Prostate gland (tissue), 2 donors: ENCODE measurements at regions not wholly inside any gene's neighbourhood (a gene's known extent, or its start where the extent isn't known, plus 50 kb on each side); places are given as distances from the start of the nearest gene placed in this dataset.

Source experiments
- DNase-seq: peaks from one replicate; pipeline ENCODE4 v3.0.0-alpha.2; 2019; ENCODE audit warnings: low spot score
- H3K27ac ChIP-seq, 2 donors: fragments of 200-600 bp; sonication (generic); 2 replicates each; pipeline ENCODE4 v1.5.1; 2017 to 2019
- H3K27me3 ChIP-seq: fragments of 200-600 bp; sonication (generic); replicated peaks from 2 replicates; pipeline ENCODE4 v1.5.1; 2019; ENCODE audit not compliant: insufficient read depth
- H3K36me3 ChIP-seq, 2 donors: fragments of 200-600 bp; sonication (generic); 1 replicate in 1 of 2; 2 replicates in 1 of 2; pipeline versions ENCODE4 v1.5.1 to v1.8.1; 2017 to 2019
- H3K4me1 ChIP-seq: fragments of 200-600 bp; sonication (generic); replicated peaks from 2 replicates; pipeline ENCODE4 v1.5.1; 2019
- H3K4me3 ChIP-seq, 2 donors: fragments of 200-600 bp; sonication (generic); 2 replicates each; pipeline ENCODE4 v1.5.1; 2017 to 2019
- H3K9me3 ChIP-seq: fragments of 200-600 bp; sonication (generic); 2 replicates; pipeline ENCODE4 v1.5.1; 2017
- CTCF ChIP-seq, 4 experiments: fragments of 200-600 bp in 2 of 4; fragments of 450-650 bp in 2 of 4; sonication (generic) in 2 of 4; IDR thresholded peaks; 1 replicate in 3 of 4; 2 replicates in 1 of 4; pipeline ENCODE4 v1.5.1; 2016 to 2019; ENCODE audit warnings: antibody characterized with exemption in 4 of 4, mild to moderate bottlenecking in 2 of 4, moderate library complexity in 2 of 4
- POLR2A ChIP-seq: fragments of 450-650 bp; IDR thresholded peaks from one replicate; pipeline ENCODE4 v1.6.1; 2016; ENCODE audit warnings: antibody characterized with exemption, mild to moderate bottlenecking
- POLR2AphosphoS5 ChIP-seq: sonication (generic); formaldehyde crosslinking; IDR thresholded peaks from one replicate; pipeline ENCODE4 v1.6.1; 2017; ENCODE audit warnings: antibody characterized with exemption
- WGBS: methylation state at CpG from one replicate; pipeline ENCODE4 v1.1.5; 2018; 5-methylcytosine and 5-hydroxymethylcytosine counted together
- intact Hi-C: fragments of 100-400 bp; cut with DNase I; formaldehyde crosslinking; loops from one replicate; pipeline ENCODE4 v1.14.2; 2022

GRCh38 chr10:121303287-121303890 is 294.9 kb downstream of the FGFR2 start:
- 64% methylated on average over 10 of the region's 10 CpGs for WGBS
- Histone ChIP-seq H3K27ac (no peak overlapping the region), H3K36me3 (no peaks in the 10 kb centered on the region), H3K4me1 (no peaks in the 10 kb centered on the region), H3K27me3 (no peaks in the 10 kb centered on the region), H3K4me3 (no peak overlapping the region), H3K9me3 (no peaks in the 10 kb centered on the region)
- TF ChIP-seq CTCF (IDR thresholded peaks at IDR 0.05) (no peak), POLR2A (no peak), POLR2AphosphoS5 (no peak)
- no peak for DNase-seq
- intact Hi-C loops = no loop called here

DNA sequence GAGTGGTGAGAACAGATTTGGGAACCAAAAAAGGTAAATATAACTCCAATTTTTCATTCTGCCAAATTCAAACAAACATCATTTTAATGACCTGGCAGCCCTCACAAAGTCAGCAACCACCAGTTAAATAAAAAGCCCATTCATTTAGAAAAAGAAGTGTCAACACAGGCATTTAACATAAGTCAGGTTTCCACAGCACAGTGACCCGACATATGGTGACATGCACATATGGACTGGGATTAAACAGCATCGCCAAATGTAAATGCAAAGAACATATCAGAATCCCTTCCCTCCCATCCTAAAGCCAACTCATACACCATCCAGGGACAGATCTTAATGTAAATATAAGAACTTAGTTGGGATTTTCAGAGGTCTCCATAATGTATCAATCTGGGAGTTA is 293.2 kb downstream of the FGFR2 start:
- Histone ChIP-seq H3K36me3 (no peaks in the 10 kb centered on the region), H3K27ac (no peak overlapping the region), H3K4me3 (no peak overlapping the region), H3K9me3 (no peaks in the 10 kb centered on the region), H3K4me1 (no peaks in the 10 kb centered on the region), H3K27me3 (no peaks in the 10 kb centered on the region)
- no peak for DNase-seq
- intact Hi-C loops = no loop called here
- WGBS = 49% methylated on average over 2 of the region's 2 CpGs
- TF ChIP-seq POLR2A (no peak), POLR2AphosphoS5 (no peak), CTCF (IDR thresholded peaks at IDR 0.05) (no peak)

DNA sequence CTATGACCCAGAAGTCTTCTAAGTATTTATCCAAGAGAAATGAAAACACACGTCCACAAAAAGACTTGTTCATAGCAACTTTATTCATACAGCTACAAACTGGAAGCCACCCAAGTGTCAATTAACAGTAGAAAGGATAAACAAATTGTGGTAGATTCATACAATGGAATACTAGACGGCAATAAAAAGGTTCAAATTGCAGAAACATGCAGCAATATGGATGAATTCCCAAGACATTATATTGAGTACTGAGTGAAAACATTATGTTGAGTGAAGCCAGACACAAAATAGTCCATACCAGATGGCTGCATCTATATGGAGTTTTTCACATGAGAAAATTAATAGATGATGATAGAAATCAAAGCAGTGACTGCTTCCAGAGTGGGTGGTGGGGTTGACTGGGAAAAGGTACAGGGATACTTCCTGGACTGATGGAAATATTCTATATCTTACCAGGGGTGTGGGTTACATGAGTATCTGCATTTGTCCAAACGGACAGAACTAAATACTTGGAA is 292.0 kb downstream of the FGFR2 start:
- TF ChIP-seq POLR2A (no peak), CTCF (IDR thresholded peaks at IDR 0.05) (no peak), POLR2AphosphoS5 (no peak)
- WGBS = 63% methylated on average over 3 of the region's 3 CpGs
- intact Hi-C loops = no loop called here

GRCh38 chr10:121307411-121307980 is 290.7 kb downstream of the FGFR2 start:
- intact Hi-C loops = no loop called here
- H3K27ac ChIP-seq = no peak overlapping the region
- no peaks in the 10 kb centered on the region for H3K36me3 ChIP-seq
- H3K9me3 ChIP-seq = no peaks in the 10 kb centered on the region
- no peaks in the 10 kb centered on the region for H3K27me3 ChIP-seq
- TF ChIP-seq POLR2A = no peak
- TF ChIP-seq CTCF (IDR thresholded peaks at IDR 0.05) = no peak
- no peak for TF ChIP-seq POLR2AphosphoS5
- no peaks in the 10 kb centered on the region for H3K4me1 ChIP-seq
- no peak overlapping the region for H3K4me3 ChIP-seq
- WGBS = 79% methylated on average over 3 of the region's 3 CpGs
- no peak for DNase-seq

More for the DNA sequence above, 292.0 kb downstream of the FGFR2 start:
- no peaks in the 10 kb centered on the region for H3K36me3 ChIP-seq
- no peaks in the 10 kb centered on the region for H3K27me3 ChIP-seq
- H3K4me3 ChIP-seq = no peak overlapping the region
- H3K4me1 ChIP-seq = no peaks in the 10 kb centered on the region
- no peaks in the 10 kb centered on the region for H3K9me3 ChIP-seq
- DNase-seq = no peak
- H3K27ac ChIP-seq = no peak overlapping the region

- no peak for DNase-seq
- no peaks in the 10 kb centered on the region for H3K9me3 ChIP-seq
- H3K36me3 ChIP-seq = no peaks in the 10 kb centered on the region
- intact Hi-C loops = no loop called here
- no peaks in the 10 kb centered on the region for H3K4me1 ChIP-seq
- no peak overlapping the region for H3K27ac ChIP-seq
- TF ChIP-seq CTCF (IDR thresholded peaks at IDR 0.05) (no peak), POLR2AphosphoS5 (no peak), POLR2A (no peak)
- H3K27me3 ChIP-seq = no peaks in the 10 kb centered on the region
- 44% methylated on average over 1 of the region's 1 CpG for WGBS
- H3K4me3 ChIP-seq = no peak overlapping the region
These were observed 290.2 kb downstream of the FGFR2 start for GRCh38 chr10:121308020-121308419.
